ENCODE measurements at regions not wholly inside any gene's neighbourhood (a gene's known extent, or its start where the extent isn't known, plus 50 kb on each side); places are given as distances from the start of the nearest gene placed in this dataset.
"Not testable (repeated sequence)": the region's sequence is repeated elsewhere in the genome, so short reads cannot be mapped to it uniquely, and the experiment has no call there.

DNA sequence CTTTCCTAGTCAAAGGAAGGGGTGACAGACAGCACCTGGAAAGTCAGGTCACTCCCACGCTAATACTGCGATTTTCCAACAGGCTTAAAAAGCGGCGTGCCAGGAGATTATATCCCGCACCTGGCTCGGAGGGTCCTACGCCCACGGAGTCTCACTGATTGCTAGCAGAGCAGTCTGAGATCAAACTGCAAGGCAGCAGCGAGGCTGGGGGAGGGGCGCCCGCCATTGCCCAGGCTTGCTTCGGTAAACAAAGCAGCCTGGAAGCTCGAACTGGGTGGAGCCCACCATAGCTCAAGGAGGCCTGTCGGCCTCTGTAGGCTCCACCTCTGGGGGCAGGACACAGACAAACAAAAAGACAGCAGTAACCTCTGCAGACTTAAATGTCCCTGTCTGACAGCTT, 392.6 kb upstream of the LMO3 start:
- H2BK15ac ChIP-seq (ENCODE audit: low read depth, low read length); H3K4me3 Mint-ChIP-seq; H3K9ac ChIP-seq (ENCODE audit: extremely low read depth, insufficient read length, low read length); H2BK120ac ChIP-seq (ENCODE audit: low read depth, low read length, poor library complexity, severe bottlenecking); H3K4me1 Mint-ChIP-seq; H3T11ph ChIP-seq (ENCODE audit: low read length); H3K4me2 ChIP-seq (ENCODE audit: insufficient read depth, insufficient read length, low read length); H3K56ac ChIP-seq (ENCODE audit: insufficient read length, low read depth, low read length); H3K79me2 ChIP-seq (ENCODE audit: insufficient read depth, low read length); H4K5ac ChIP-seq (ENCODE audit: insufficient read length, low read depth, low read length); H4K8ac ChIP-seq (replicated peaks; ENCODE audit: insufficient read length, low read depth, low read length); H2BK5ac ChIP-seq (ENCODE audit: insufficient read length, low read length); H3K23ac ChIP-seq (ENCODE audit: insufficient read length, low read depth, low read length); DNase-seq; H2BK20ac ChIP-seq (ENCODE audit: low read depth, low read length, poor library complexity, severe bottlenecking); H2AFZ ChIP-seq (ENCODE audit: low read length); H3K4me1 ChIP-seq (ENCODE audit: insufficient read depth, low read length); H3K27ac Mint-ChIP-seq; H3K23me2 ChIP-seq (ENCODE audit: insufficient read length, low read depth, low read length, poor library complexity, severe bottlenecking); H3K79me1 ChIP-seq (ENCODE audit: insufficient read depth, low read depth, low read length, poor library complexity, severe bottlenecking); H3K18ac ChIP-seq (ENCODE audit: insufficient read length, low read depth, low read length); H4K20me1 ChIP-seq (ENCODE audit: control insufficient read depth, insufficient read depth, insufficient read length); H3K27me3 Mint-ChIP-seq (ENCODE audit: low read depth); H3K27me3 ChIP-seq (ENCODE audit: insufficient read depth, low read length); H3K4ac ChIP-seq (ENCODE audit: low read depth, low read length); H3K9me3 ChIP-seq (ENCODE audit: control insufficient read depth, low read depth, low read length); H4K91ac ChIP-seq (ENCODE audit: insufficient read length, low read depth, low read length); H3K14ac ChIP-seq (ENCODE audit: insufficient read depth, low read length); H3K27ac ChIP-seq (ENCODE audit: insufficient read length, low read depth, low read length); H2BK12ac ChIP-seq (ENCODE audit: insufficient read length, low read depth, low read length); H2AK5ac ChIP-seq (ENCODE audit: insufficient read length, low read length): not testable (repeated sequence)
- WGBS (ENCODE audit: extremely low coverage, insufficient read length, low lambda C conversion rate), result no CpG with 5 or more reads among the region's 14 CpGs
- Mint-ChIP-seq H3K9me3 (peaks cover 22% of the 10 kb centered on the region in 2 experiments), H3K36me3 (ENCODE audit: insufficient read depth in 1 of 3, low read depth in 3 of 3) (peaks cover 13 to 22% (median 14%) of the 10 kb centered on the region in 3 experiments; a peak in 6 of 7 replicates)
